ENCODE measurements at regions not wholly inside any gene's neighbourhood (a gene's known extent, or its start where the extent isn't known, plus 50 kb on each side); places are given as distances from the start of the nearest gene placed in this dataset.

DNA sequence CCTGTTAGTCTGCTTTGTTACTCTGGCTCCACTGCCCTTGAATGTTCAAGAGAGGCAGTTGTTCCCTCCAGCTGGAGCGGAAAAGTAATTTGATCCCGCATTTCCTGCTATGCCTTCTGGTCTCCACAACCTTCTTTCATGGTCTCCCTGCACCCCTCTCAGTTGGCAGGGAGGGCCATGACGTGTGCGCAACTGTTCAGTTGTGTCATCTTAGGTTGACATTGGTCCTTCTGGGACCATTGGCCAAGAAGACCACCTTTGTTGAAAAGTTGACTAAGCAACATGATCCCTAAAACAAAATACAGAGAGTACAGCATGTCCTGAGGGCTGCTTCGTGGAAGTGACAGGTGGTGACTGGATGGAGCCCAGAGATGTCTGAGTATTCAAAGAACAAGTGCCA is 192.5 kb upstream of the TUT7 start:
- TF ChIP-seq, protein P1, sequence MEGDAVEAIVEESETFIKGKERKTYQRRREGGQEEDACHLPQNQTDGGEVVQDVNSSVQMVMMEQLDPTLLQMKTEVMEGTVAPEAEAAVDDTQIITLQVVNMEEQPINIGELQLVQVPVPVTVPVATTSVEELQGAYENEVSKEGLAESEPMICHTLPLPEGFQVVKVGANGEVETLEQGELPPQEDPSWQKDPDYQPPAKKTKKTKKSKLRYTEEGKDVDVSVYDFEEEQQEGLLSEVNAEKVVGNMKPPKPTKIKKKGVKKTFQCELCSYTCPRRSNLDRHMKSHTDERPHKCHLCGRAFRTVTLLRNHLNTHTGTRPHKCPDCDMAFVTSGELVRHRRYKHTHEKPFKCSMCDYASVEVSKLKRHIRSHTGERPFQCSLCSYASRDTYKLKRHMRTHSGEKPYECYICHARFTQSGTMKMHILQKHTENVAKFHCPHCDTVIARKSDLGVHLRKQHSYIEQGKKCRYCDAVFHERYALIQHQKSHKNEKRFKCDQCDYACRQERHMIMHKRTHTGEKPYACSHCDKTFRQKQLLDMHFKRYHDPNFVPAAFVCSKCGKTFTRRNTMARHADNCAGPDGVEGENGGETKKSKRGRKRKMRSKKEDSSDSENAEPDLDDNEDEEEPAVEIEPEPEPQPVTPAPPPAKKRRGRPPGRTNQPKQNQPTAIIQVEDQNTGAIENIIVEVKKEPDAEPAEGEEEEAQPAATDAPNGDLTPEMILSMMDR (IDR thresholded peaks at IDR 0.05; ENCODE audit: low read depth, low read length, poor library complexity, severe bottlenecking): no peak
- no peak for TF ChIP-seq EZH2phosphoT487 (IDR thresholded peaks at IDR 0.05; ENCODE audit: borderline replicate concordance, low read length)

All from DOHH2 (cell line).